GM23338 (cell line): ENCODE measurements at regions not wholly inside any gene's neighbourhood (a gene's known extent, or its start where the extent isn't known, plus 50 kb on each side); places are given as distances from the start of the nearest gene placed in this dataset.

Experiments used
- ATAC-seq: fragments of 200-7000 bp; cut with Tn5 transposase; 3 replicates; pipeline ENCODE4 v1.9.1; 2020
- DNase-seq: peaks from one replicate; pipeline ENCODE4 v3.0.0-alpha.2; 2015; ENCODE audit warnings: low spot score
- H2AFZ ChIP-seq: fragments of 200-600 bp; sonication (generic); 2 replicates; pipeline ENCODE4 v1.8.0; 2016; ENCODE audit warnings: antibody characterized with exemption, mild to moderate bottlenecking, moderate library complexity
- H3F3A ChIP-seq: fragments of 200-600 bp; sonication (generic); replicated peaks from 2 replicates; pipeline ENCODE4 v1.8.0; 2017; ENCODE audit warnings: antibody characterized with exemption, mixed run types, low read depth
- H3K27ac ChIP-seq: fragments of 200-600 bp; sonication (generic); 2 replicates; pipeline ENCODE4 v1.6.1; 2016; ENCODE audit warnings: low read depth
- H3K27me3 ChIP-seq: fragments of 200-600 bp; sonication (generic); 2 replicates; pipeline ENCODE4 v1.8.0; 2016; ENCODE audit warnings: mild to moderate bottlenecking, mixed run types, moderate library complexity; ENCODE audit not compliant: insufficient read depth
- H3K36me3 ChIP-seq: fragments of 200-600 bp; sonication (generic); 2 replicates; pipeline ENCODE4 v1.8.0; 2016; ENCODE audit warnings: mild to moderate bottlenecking; ENCODE audit not compliant: insufficient read depth
- H3K4me1 ChIP-seq: fragments of 200-600 bp; sonication (generic); 2 replicates; pipeline ENCODE4 v1.8.0; 2016; ENCODE audit warnings: mild to moderate bottlenecking, moderate library complexity; ENCODE audit not compliant: insufficient read depth
- H3K4me2 ChIP-seq: fragments of 200-600 bp; sonication (generic); 2 replicates; pipeline ENCODE4 v1.7.1; 2017; ENCODE audit warnings: mixed run types
- H3K4me3 ChIP-seq: fragments of 200-600 bp; sonication (generic); 2 replicates; pipeline ENCODE4 v1.6.1; 2016; ENCODE audit warnings: mixed run types
- H3K79me2 ChIP-seq: fragments of 200-600 bp; sonication (generic); replicated peaks from 2 replicates; pipeline ENCODE4 v1.8.0; 2017; ENCODE audit warnings: mild to moderate bottlenecking; ENCODE audit not compliant: insufficient read depth
- H3K9me2 ChIP-seq: fragments of 200-600 bp; sonication (generic); 2 replicates; pipeline ENCODE4 v1.8.0; 2017; ENCODE audit not compliant: insufficient read depth
- H4K20me1 ChIP-seq: fragments of 200-600 bp; sonication (generic); replicated peaks from 2 replicates; pipeline ENCODE4 v1.8.0; 2017; ENCODE audit warnings: mild to moderate bottlenecking; ENCODE audit not compliant: insufficient read depth
- H3K27ac Mint-ChIP-seq: 2 replicates; pipeline ENCODE4 v1.8.0; 2020; ENCODE audit warnings: inconsistent platforms, mild to moderate bottlenecking, moderate library complexity, mixed read lengths
- H3K27me3 Mint-ChIP-seq: 3 replicates; pipeline ENCODE4 v1.8.0; 2022; ENCODE audit warnings: low read depth, mild to moderate bottlenecking, moderate library complexity, mixed read lengths, inconsistent platforms; ENCODE audit not compliant: insufficient read depth, poor library complexity
- H3K36me3 Mint-ChIP-seq: 3 replicates; pipeline ENCODE4 v1.8.0; 2021; ENCODE audit warnings: low read depth, mild to moderate bottlenecking, inconsistent platforms, moderate library complexity, mixed read lengths
- H3K4me1 Mint-ChIP-seq: 3 replicates; pipeline ENCODE4 v1.8.0; 2020; ENCODE audit warnings: mild to moderate bottlenecking, inconsistent platforms, mixed read lengths
- H3K4me3 Mint-ChIP-seq: 3 replicates; pipeline ENCODE4 v1.8.0; 2021; ENCODE audit warnings: moderate library complexity, mild to moderate bottlenecking, inconsistent platforms, mixed read lengths
- H3K9me3 Mint-ChIP-seq: 3 replicates; pipeline ENCODE4 v1.8.0; 2020; ENCODE audit warnings: moderate library complexity, mild to moderate bottlenecking, inconsistent platforms, mixed read lengths
- CREB1 ChIP-seq: fragments of 250-450 bp; sonication (Bioruptor Pico); IDR thresholded peaks from 2 replicates; pipeline ENCODE4 v1.5.0; 2020; ENCODE audit warnings: low read depth, mild to moderate bottlenecking, moderate library complexity
- CTCF ChIP-seq, 2 experiments: fragments of 200-600 bp in 1 of 2; sonication (generic) in 1 of 2; conservative IDR thresholded peaks; 2 replicates each; pipeline versions ENCODE4 v1.5.1 to v1.6.1; 2016 to 2017; ENCODE audit warnings: antibody characterized with exemption in 2 of 2, low read depth in 2 of 2, mild to moderate bottlenecking in 2 of 2, moderate library complexity in 1 of 2
- ETS1 ChIP-seq: IDR thresholded peaks from 2 replicates; pipeline ENCODE4 v1.6.1; 2016; ENCODE audit warnings: antibody characterized with exemption
- EZH2phosphoT487 ChIP-seq: fragments of 200-600 bp; sonication (generic); IDR thresholded peaks from one replicate; pipeline ENCODE4 v1.8.1; 2018; ENCODE audit warnings: antibody characterized with exemption; ENCODE audit not compliant: unreplicated experiment
- JUNB ChIP-seq: IDR thresholded peaks from one replicate; pipeline ENCODE4 v1.6.1; 2016; ENCODE audit warnings: antibody characterized with exemption; ENCODE audit not compliant: unreplicated experiment
- NANOG ChIP-seq: IDR thresholded peaks from 2 replicates; pipeline ENCODE4 v1.6.1; 2016; ENCODE audit warnings: antibody characterized with exemption, borderline replicate concordance
- REST ChIP-seq: IDR thresholded peaks from one replicate; pipeline ENCODE4 v1.6.1; 2018; ENCODE audit warnings: antibody characterized with exemption; ENCODE audit not compliant: unreplicated experiment
- STAT1 ChIP-seq: IDR thresholded peaks from one replicate; pipeline ENCODE4 v1.6.1; 2016; ENCODE audit warnings: antibody characterized with exemption; ENCODE audit not compliant: unreplicated experiment
- ZNF331 ChIP-seq: fragments of 250-450 bp; sonication (Bioruptor Pico); IDR thresholded peaks from 2 replicates; pipeline ENCODE4 v1.5.0; 2020; ENCODE audit warnings: low read depth, mild to moderate bottlenecking, moderate library complexity

- H4K20me1 ChIP-seq, result no peaks in the 10 kb centered on the region
- H3K4me1 ChIP-seq, result 0 out of 2 replicates have a peak, but pooled peaks cover 8% of the 10 kb centered on the region
- DNase-seq (no peak), ATAC-seq (no peak)
- no peak overlapping the region for H3K4me3 ChIP-seq
- peaks cover 12% of the 10 kb centered on the region for H3K9me2 ChIP-seq
- H3K27me3 ChIP-seq, result no peaks in the 10 kb centered on the region
- no peak for TF ChIP-seq ETS1
- no peak for TF ChIP-seq JUNB
- TF ChIP-seq REST, result no peak
- no peak for TF ChIP-seq ZNF331 (CRISPR knock-in tag)
- TF ChIP-seq CREB1 (CRISPR knock-in tag), result no peak
- TF ChIP-seq EZH2phosphoT487, result no peak
- TF ChIP-seq CTCF (conservative IDR thresholded peaks at IDR 0.05; ENCODE audit: low read depth in 2 of 2), result no peak
- TF ChIP-seq NANOG, result no peak
- no peak for TF ChIP-seq STAT1
- peak overlapping the region; percentile 56 for H2AFZ ChIP-seq
- H3K4me2 ChIP-seq, result no peak overlapping the region
- Mint-ChIP-seq H3K27ac (no peak overlapping the region), H3K9me3 (no peaks in the 10 kb centered on the region), H3K27me3 (peaks cover 7% of the 10 kb centered on the region), H3K4me1 (peaks cover 8% of the 10 kb centered on the region; the same call in 2 of the 3 replicates), H3K36me3 (no peaks in the 10 kb centered on the region), H3K4me3 (no peak overlapping the region)
- no peak overlapping the region for H3K27ac ChIP-seq
- H3K79me2 ChIP-seq, result no peaks in the 10 kb centered on the region
- no peaks in the 10 kb centered on the region for H3K36me3 ChIP-seq
- H3F3A ChIP-seq, result no peaks in the 10 kb centered on the region
Observed at GRCh38 chr4:26144526-26145155, 176.2 kb upstream of the RBPJ start.
